GM19395 (cell line): ENCODE measurements at regions not wholly inside any gene's neighbourhood (a gene's known extent, or its start where the extent isn't known, plus 50 kb on each side); places are given as distances from the start of the nearest gene placed in this dataset.

Experiments used
- ATAC-seq: cut with Tn5 transposase; IDR thresholded peaks from one replicate; pipeline ENCODE4 v1.9.1; 2021; ENCODE audit warnings: mild to moderate bottlenecking, moderate library complexity; ENCODE audit not compliant: unreplicated experiment

GRCh38 chr2:200052627-200053026, 97.2 kb downstream of the MAIP1 start:
- no peak for ATAC-seq

- no peak for ATAC-seq
Observed at GRCh38 chr2:200054681-200055468, 99.5 kb downstream of the MAIP1 start.

GRCh38 chr2:200056105-200056504, 100.7 kb downstream of the MAIP1 start:
- no peak for ATAC-seq

GRCh38 chr2:200063155-200063554, 107.8 kb downstream of the MAIP1 start:
- no peak for ATAC-seq

GRCh38 chr2:200064879-200065278, 109.5 kb downstream of the MAIP1 start:
- no peak for ATAC-seq

GRCh38 chr2:200065477-200065876, 110.1 kb downstream of the MAIP1 start:
- ATAC-seq: no peak

- no peak for ATAC-seq
Observed at GRCh38 chr2:200066417-200066816, 111.0 kb downstream of the MAIP1 start.

GRCh38 chr2:200068642-200069041, 113.3 kb downstream of the MAIP1 start:
- ATAC-seq: no peak

- no peak for ATAC-seq
Observed at GRCh38 chr2:200077210-200077650, 121.8 kb downstream of the MAIP1 start.

GRCh38 chr2:200077838-200078237, 122.5 kb downstream of the MAIP1 start:
- ATAC-seq: no peak

GRCh38 chr2:200079356-200079755, 124.0 kb downstream of the MAIP1 start:
- no peak for ATAC-seq

- ATAC-seq: no peak
Observed at GRCh38 chr2:200081236-200081635, 125.9 kb downstream of the MAIP1 start.

- ATAC-seq: no peak
Observed at GRCh38 chr2:200081811-200082210, 126.4 kb downstream of the MAIP1 start.

- ATAC-seq: no peak
Observed at GRCh38 chr2:200084036-200084435, 128.7 kb downstream of the MAIP1 start.

- no peak for ATAC-seq
Observed at GRCh38 chr2:200086911-200087310, 131.5 kb downstream of the MAIP1 start.

- no peak for ATAC-seq
Observed at GRCh38 chr2:200087451-200087850, 132.1 kb downstream of the MAIP1 start.

- ATAC-seq: no peak
Observed at GRCh38 chr2:200089040-200089755, 133.8 kb downstream of the MAIP1 start.

- no peak for ATAC-seq
Observed at GRCh38 chr2:200089756-200090109, 134.4 kb downstream of the MAIP1 start.

- no peak for ATAC-seq
Observed at GRCh38 chr2:200090683-200091082, 135.3 kb downstream of the MAIP1 start.

- ATAC-seq: no peak
Observed at GRCh38 chr2:200091126-200091525, 135.7 kb downstream of the MAIP1 start.

- no peak for ATAC-seq
Observed at GRCh38 chr2:200092235-200092634, 136.9 kb downstream of the MAIP1 start.

GRCh38 chr2:200095436-200095835, 140.1 kb downstream of the MAIP1 start:
- ATAC-seq: no peak
